Endothelial cell of umbilical vein (primary cell): ENCODE measurements at regions not wholly inside any gene's neighbourhood (a gene's known extent, or its start where the extent isn't known, plus 50 kb on each side); places are given as distances from the start of the nearest gene placed in this dataset.

Source experiments
- BruUV-seq: library from RNA; stranded (reverse); fragments of 400-500 nt; replicated peaks from 2 replicates; lab custom pipeline; 2021; lab: Mats Ljungman, UMichigan
- CTCF ChIA-PET: fragments of 300-600, 350-600 bp; sonication (Branson Sonifier 250); formaldehyde crosslinking; loops from one replicate; lab custom pipeline; 2021; ENCODE audit warnings: antibody characterized with exemption, inconsistent platforms; lab: Charles Lee
- POLR2A ChIA-PET: fragments of 300-600, 350-600 bp; sonication (Branson Sonifier 250); formaldehyde crosslinking; loops from one replicate; lab custom pipeline; 2021; ENCODE audit warnings: antibody characterized with exemption, inconsistent platforms; lab: Charles Lee
- DNase-seq: peaks from one replicate; pipeline ENCODE4 v3.0.0-alpha.2; 2011; ENCODE audit warnings: low read depth, low spot score
- FAIRE-seq: peaks from 2 replicates; lab custom pipeline; 2011; peaks lifted over from hg19 to GRCh38; lab: Jason Lieb, UNC
- H2AFZ ChIP-seq: 2 replicates; pipeline ENCODE4 v1.6.0; 2012; ENCODE audit warnings: low read depth, low read length, control low read depth, inconsistent platforms
- H3K27ac ChIP-seq: 2 replicates; pipeline ENCODE4 v1.5.1; 2011; ENCODE audit warnings: low read depth, mild to moderate bottlenecking, control low read depth, low read length, moderate library complexity; ENCODE audit not compliant: insufficient read depth
- H3K27me3 ChIP-seq, 2 experiments: 2 replicates each; pipeline versions ENCODE4 v1.6.0 to v1.6.1; 2011; ENCODE audit warnings: low read length in 2 of 2, mixed read lengths in 1 of 2; ENCODE audit not compliant: control insufficient read depth in 2 of 2, insufficient read depth in 2 of 2
- H3K36me3 ChIP-seq, 2 experiments: 2 replicates in 1 of 2; 3 replicates in 1 of 2; pipeline ENCODE4 v1.5.1; 2011; ENCODE audit warnings: low read length in 2 of 2, mild to moderate bottlenecking in 1 of 2, moderate library complexity in 1 of 2; ENCODE audit not compliant: control insufficient read depth in 2 of 2, insufficient read depth in 2 of 2; ENCODE audit errors: extremely low read depth in 1 of 2
- H3K4me1 ChIP-seq: 3 replicates; pipeline ENCODE4 v1.5.1; 2011; ENCODE audit warnings: mild to moderate bottlenecking, low read length; ENCODE audit not compliant: control insufficient read depth, insufficient read depth; ENCODE audit errors: extremely low read depth
- H3K4me2 ChIP-seq: 2 replicates; pipeline ENCODE4 v1.6.1; 2011; ENCODE audit warnings: low read length, control low read depth, mixed read lengths; ENCODE audit not compliant: insufficient read depth
- H3K4me3 ChIP-seq, 3 experiments: fragments of 200-600 bp in 1 of 3; sonication (generic), shearing (Covaris generic) in 1 of 3; replicated peaks in 1 of 3; 2 replicates each; pipeline ENCODE4 v1.5.1; 2011 to 2016; ENCODE audit warnings: control low read depth in 3 of 3, low read length in 3 of 3, mild to moderate bottlenecking in 2 of 3, inconsistent platforms in 1 of 3, low read depth in 1 of 3, moderate library complexity in 1 of 3; ENCODE audit not compliant: insufficient read depth in 1 of 3
- H3K79me2 ChIP-seq: 2 replicates; pipeline ENCODE4 v1.6.0; 2012; ENCODE audit warnings: low read length, inconsistent platforms; ENCODE audit not compliant: control insufficient read depth, insufficient read depth
- H3K9ac ChIP-seq: replicated peaks from 2 replicates; pipeline ENCODE3; 2011; ENCODE audit warnings: low read length, control low read depth; ENCODE audit not compliant: insufficient read depth; ENCODE audit errors: extremely low read depth
- H3K9me1 ChIP-seq: replicated peaks from 3 replicates; pipeline ENCODE4 v1.6.0; 2011; ENCODE audit warnings: mild to moderate bottlenecking, low read length; ENCODE audit not compliant: control insufficient read depth, insufficient read depth; ENCODE audit errors: extremely low read depth
- H3K9me3 ChIP-seq: replicated peaks from 2 replicates; pipeline ENCODE4 v1.5.1; 2012; ENCODE audit warnings: low read length, inconsistent platforms; ENCODE audit not compliant: control insufficient read depth, insufficient read depth
- H4K20me1 ChIP-seq: replicated peaks from 2 replicates; pipeline ENCODE3; 2011; ENCODE audit warnings: mild to moderate bottlenecking, low read length; ENCODE audit not compliant: control insufficient read depth, insufficient read depth; ENCODE audit errors: extremely low read depth
- EZH2 ChIP-seq: IDR thresholded peaks from 2 replicates; pipeline ENCODE4 v1.6.1; 2012; ENCODE audit warnings: borderline replicate concordance, low read depth, mild to moderate bottlenecking, moderate library complexity, low read length, inconsistent platforms; ENCODE audit not compliant: severe bottlenecking
- FOS ChIP-seq: IDR thresholded peaks from 2 replicates; pipeline ENCODE4 v1.6.1; 2011; ENCODE audit warnings: mild to moderate bottlenecking, low read length, moderate library complexity, borderline replicate concordance; ENCODE audit not compliant: insufficient read depth
- GATA2 ChIP-seq: IDR thresholded peaks from 2 replicates; pipeline ENCODE4 v1.7.0; 2011; ENCODE audit warnings: low read depth, mild to moderate bottlenecking, moderate library complexity, mixed read lengths, low read length; ENCODE audit not compliant: insufficient read length, insufficient read depth
- JUN ChIP-seq: IDR thresholded peaks from 2 replicates; pipeline ENCODE4 v1.6.1; 2011; ENCODE audit warnings: borderline replicate concordance, low read depth; ENCODE audit not compliant: insufficient read length, insufficient read depth
- MAX ChIP-seq: IDR thresholded peaks from 2 replicates; pipeline ENCODE4 v1.6.1; 2011; ENCODE audit not compliant: insufficient read depth, insufficient read length
- MYC ChIP-seq: IDR thresholded peaks from one replicate; pipeline ENCODE4 v1.6.1; 2011; ENCODE audit warnings: mild to moderate bottlenecking, low read depth, low read length
- POLR2A ChIP-seq: IDR thresholded peaks from 2 replicates; pipeline ENCODE4 v1.6.1; 2012; ENCODE audit warnings: low read depth, mild to moderate bottlenecking, control low read depth, low read length
- POLR2AphosphoS5 ChIP-seq: IDR thresholded peaks from 2 replicates; pipeline ENCODE4 v1.6.1; 2012; ENCODE audit warnings: low read depth, mild to moderate bottlenecking, control low read depth, low read length, moderate library complexity; ENCODE audit not compliant: insufficient read depth
- dilution Hi-C: fragments of 300-500 bp; cut with MboI; formaldehyde crosslinking; loops from one replicate; pipeline ENCODE4 v1.15.0; 2019; ENCODE audit warnings: low sequenced_read_pairs; ENCODE audit not compliant: extremely low pct_ligation_motif_present
- intact Hi-C: fragments of 100-400 bp; cut with micrococcal nuclease; formaldehyde crosslinking; loops from one replicate; pipeline ENCODE4 v1.10.0; 2022
- TF ChIP-seq, protein P1 (sequence below), 2 donors: IDR thresholded peaks; 1 replicate in 1 of 2; 2 replicates in 1 of 2; pipeline ENCODE4 v1.5.1; 2011; ENCODE audit warnings: low read length in 2 of 2, mild to moderate bottlenecking in 2 of 2, moderate library complexity in 2 of 2, control low read depth in 1 of 2, inconsistent platforms in 1 of 2, low read depth in 1 of 2; ENCODE audit not compliant: insufficient read depth in 1 of 2; ENCODE audit errors: extremely low read depth in 1 of 2

- no peak for FAIRE-seq
- Histone ChIP-seq H3K9me3 (no peaks in the 10 kb centered on the region), H3K4me2 (no peak overlapping the region), H3K27ac (no peak overlapping the region), H3K27me3 (no peaks in the 10 kb centered on the region), H3K9me1 (no peaks in the 10 kb centered on the region), H4K20me1 (no peaks in the 10 kb centered on the region), H3K36me3 (no peaks in the 10 kb centered on the region), H3K4me1 (no peaks in the 10 kb centered on the region), H3K4me3 (no peak overlapping the region), H3K9ac (no peak overlapping the region), H2AFZ (no peak overlapping the region), H3K79me2 (no peaks in the 10 kb centered on the region)
- POLR2A ChIA-PET = no interaction called here
- CTCF ChIA-PET = no interaction called here
- BruUV-seq = no TSS peak
- TF ChIP-seq POLR2A (no peak), POLR2AphosphoS5 (no peak), MYC (no peak), EZH2 (no peak), GATA2 (no peak), JUN (no peak), MAX (no peak), FOS (no peak)
- TF ChIP-seq, protein P1, sequence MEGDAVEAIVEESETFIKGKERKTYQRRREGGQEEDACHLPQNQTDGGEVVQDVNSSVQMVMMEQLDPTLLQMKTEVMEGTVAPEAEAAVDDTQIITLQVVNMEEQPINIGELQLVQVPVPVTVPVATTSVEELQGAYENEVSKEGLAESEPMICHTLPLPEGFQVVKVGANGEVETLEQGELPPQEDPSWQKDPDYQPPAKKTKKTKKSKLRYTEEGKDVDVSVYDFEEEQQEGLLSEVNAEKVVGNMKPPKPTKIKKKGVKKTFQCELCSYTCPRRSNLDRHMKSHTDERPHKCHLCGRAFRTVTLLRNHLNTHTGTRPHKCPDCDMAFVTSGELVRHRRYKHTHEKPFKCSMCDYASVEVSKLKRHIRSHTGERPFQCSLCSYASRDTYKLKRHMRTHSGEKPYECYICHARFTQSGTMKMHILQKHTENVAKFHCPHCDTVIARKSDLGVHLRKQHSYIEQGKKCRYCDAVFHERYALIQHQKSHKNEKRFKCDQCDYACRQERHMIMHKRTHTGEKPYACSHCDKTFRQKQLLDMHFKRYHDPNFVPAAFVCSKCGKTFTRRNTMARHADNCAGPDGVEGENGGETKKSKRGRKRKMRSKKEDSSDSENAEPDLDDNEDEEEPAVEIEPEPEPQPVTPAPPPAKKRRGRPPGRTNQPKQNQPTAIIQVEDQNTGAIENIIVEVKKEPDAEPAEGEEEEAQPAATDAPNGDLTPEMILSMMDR (IDR thresholded peaks at IDR 0.05; ENCODE audit: extremely low read depth in 1 of 2, insufficient read depth in 1 of 2, low read depth in 1 of 2, low read length in 2 of 2) = no peak
- DNase-seq = no peak
- intact Hi-C loops (no loop called here), dilution Hi-C loops (no loop called here)
Measured at GRCh38 chr18:65239787-65240186, 511.0 kb upstream of the CDH7 start.
